SK-N-MC (cell line): ENCODE measurements at regions not wholly inside any gene's neighbourhood (a gene's known extent, or its start where the extent isn't known, plus 50 kb on each side); places are given as distances from the start of the nearest gene placed in this dataset.

ENCODE experiments used
- DNase-seq: peaks from one replicate; pipeline ENCODE4 v3.0.0-alpha.2; 2011; ENCODE audit warnings: low read depth, low spot score
- H3K27ac ChIP-seq: fragments of 200-600 bp; sonication (generic); 2 replicates; pipeline ENCODE4 v1.5.1; 2016; ENCODE audit warnings: mixed run types
- H3K36me3 ChIP-seq: fragments of 200-600 bp; sonication (generic); 2 replicates; pipeline ENCODE4 v1.6.1; 2017; ENCODE audit warnings: antibody characterized with exemption, low read length, mixed read lengths; ENCODE audit not compliant: insufficient read depth
- H3K4me3 ChIP-seq: fragments of 200-600 bp; sonication (generic); 2 replicates; pipeline ENCODE4 v1.5.1; 2016
- H3K9ac ChIP-seq: fragments of 200-600 bp; sonication (generic); 2 replicates; pipeline ENCODE4 v1.8.0; 2017; ENCODE audit warnings: mixed run types, mixed read lengths; ENCODE audit not compliant: insufficient read length
- H3K9me3 ChIP-seq: fragments of 200-600 bp; sonication (generic); 2 replicates; pipeline ENCODE4 v1.6.1; 2017; ENCODE audit warnings: low read depth, mild to moderate bottlenecking, antibody characterized with exemption, low read length, moderate library complexity, mixed read lengths
- EZH2 ChIP-seq: fragments of 200-600 bp; sonication (generic); IDR thresholded peaks from one replicate; pipeline ENCODE4 v1.6.1; 2017; ENCODE audit warnings: antibody characterized with exemption
- FOXP2 ChIP-seq: optimal IDR thresholded peaks from 2 replicates; pipeline ENCODE3; 2011; ENCODE audit warnings: mild to moderate bottlenecking, moderate library complexity; ENCODE audit not compliant: insufficient read depth; ENCODE audit errors: extremely low read length, control extremely low read depth
- POLR2AphosphoS5 ChIP-seq: IDR thresholded peaks from 2 replicates; pipeline ENCODE4 v1.6.1; 2012; ENCODE audit warnings: mild to moderate bottlenecking, low read depth, low read length, borderline replicate concordance

GRCh38 chr7:10908600-10908999 is 65.1 kb upstream of the PHF14 start:
- Histone ChIP-seq H3K36me3 (no peaks in the 10 kb centered on the region), H3K9me3 (no peaks in the 10 kb centered on the region), H3K9ac (no peak overlapping the region), H3K27ac (no peak overlapping the region), H3K4me3 (no peak overlapping the region)
- no peak for DNase-seq
- no peak for TF ChIP-seq FOXP2
- TF ChIP-seq POLR2AphosphoS5, result no peak
- no peak for TF ChIP-seq EZH2

GRCh38 chr7:10910447-10910846 is 63.2 kb upstream of the PHF14 start:
- no peak for DNase-seq
- TF ChIP-seq POLR2AphosphoS5, result no peak
- Histone ChIP-seq H3K9ac (no peak overlapping the region), H3K9me3 (no peaks in the 10 kb centered on the region), H3K36me3 (no peaks in the 10 kb centered on the region), H3K4me3 (no peak overlapping the region), H3K27ac (no peak overlapping the region)

GRCh38 chr7:10912077-10912476 is 61.6 kb upstream of the PHF14 start:
- Histone ChIP-seq H3K9me3 (no peaks in the 10 kb centered on the region), H3K9ac (no peak overlapping the region), H3K4me3 (no peak overlapping the region), H3K27ac (no peak overlapping the region), H3K36me3 (no peaks in the 10 kb centered on the region)
- TF ChIP-seq FOXP2 (no peak), EZH2 (no peak), POLR2AphosphoS5 (no peak)
- DNase-seq, result no peak

- no peak overlapping the region for H3K9ac ChIP-seq
- no peak overlapping the region for H3K27ac ChIP-seq
- H3K36me3 ChIP-seq, result no peaks in the 10 kb centered on the region
- H3K4me3 ChIP-seq, result no peak overlapping the region
- DNase-seq, result no peak
- H3K9me3 ChIP-seq, result no peaks in the 10 kb centered on the region
- TF ChIP-seq FOXP2 (no peak), EZH2 (no peak), POLR2AphosphoS5 (no peak)
Observed at GRCh38 chr7:10913457-10913856, 60.2 kb upstream of the PHF14 start.

GRCh38 chr7:10918093-10918590 is 55.5 kb upstream of the PHF14 start:
- Histone ChIP-seq H3K4me3 (no peak overlapping the region), H3K9ac (no peak overlapping the region), H3K9me3 (no peaks in the 10 kb centered on the region), H3K36me3 (no peaks in the 10 kb centered on the region), H3K27ac (no peak overlapping the region)
- TF ChIP-seq POLR2AphosphoS5 (no peak), FOXP2 (no peak), EZH2 (no peak)
- DNase-seq, result no peak

- H3K9me3 ChIP-seq, result no peaks in the 10 kb centered on the region
- H3K4me3 ChIP-seq, result no peak overlapping the region
- H3K27ac ChIP-seq, result no peak overlapping the region
- H3K9ac ChIP-seq, result no peak overlapping the region
- TF ChIP-seq FOXP2 (no peak), EZH2 (no peak), POLR2AphosphoS5 (no peak)
- H3K36me3 ChIP-seq, result no peaks in the 10 kb centered on the region
- DNase-seq, result no peak
Observed at GRCh38 chr7:10919923-10920322, 53.7 kb upstream of the PHF14 start.
